HepG2 (cell line): ENCODE measurements at regions not wholly inside any gene's neighbourhood (a gene's known extent, or its start where the extent isn't known, plus 50 kb on each side); places are given as distances from the start of the nearest gene placed in this dataset.

Experiments used
- SMARCC2 ChIP-seq: fragments of 450-650 bp; IDR thresholded peaks from 2 replicates; pipeline ENCODE4 v1.6.1; 2017; ENCODE audit warnings: antibody characterized with exemption, mild to moderate bottlenecking
- XRCC5 ChIP-seq: fragments of 200-400 bp; formaldehyde crosslinking; optimal IDR thresholded peaks from 2 replicates; pipeline ENCODE3; 2017; ENCODE audit warnings: mild to moderate bottlenecking, low read length
- TF ChIP-seq, protein P1 (sequence below): sonication (generic); formaldehyde crosslinking; IDR thresholded peaks from 2 replicates; pipeline ENCODE4 v1.5.0; 2020; ENCODE audit warnings: mild to moderate bottlenecking, missing genetic modification reagents, moderate library complexity

DNA sequence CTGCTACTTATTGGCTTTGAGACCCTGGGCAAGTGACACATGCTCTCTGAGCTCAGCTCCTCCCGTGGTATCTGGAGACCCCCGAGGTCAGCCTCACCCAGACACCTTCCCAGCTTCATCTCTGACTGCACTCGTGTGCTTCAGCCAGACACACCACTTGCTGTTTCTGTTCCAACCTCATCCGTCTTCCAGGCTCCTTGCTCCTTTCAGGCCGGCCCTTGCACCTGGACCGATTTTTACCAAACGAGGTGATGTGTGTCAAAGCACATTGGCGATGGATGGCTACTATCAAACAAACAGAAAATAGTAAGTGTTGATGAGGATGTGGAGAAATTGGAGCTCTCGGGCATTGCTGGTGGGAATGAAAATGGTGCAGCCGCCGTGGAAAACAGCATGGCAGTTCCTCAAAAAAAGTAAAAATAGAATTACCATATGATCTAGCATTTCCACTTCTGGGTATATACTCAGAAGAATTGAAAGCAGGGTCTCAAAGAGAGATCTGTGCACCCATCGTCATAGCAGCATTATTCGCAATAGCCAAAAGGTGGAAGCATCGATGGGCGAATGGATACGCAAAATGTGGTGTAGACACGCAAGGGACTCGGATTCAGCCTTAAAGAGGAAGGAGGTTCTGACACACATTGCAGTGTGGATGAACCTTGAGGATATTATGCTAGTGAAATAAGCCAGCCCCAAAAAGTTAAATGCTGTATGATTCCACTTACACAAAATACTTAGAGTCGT lies 96.1 kb upstream of the IER5L start:
- no peak for TF ChIP-seq XRCC5
- TF ChIP-seq SMARCC2 = no peak
- TF ChIP-seq, protein P1, sequence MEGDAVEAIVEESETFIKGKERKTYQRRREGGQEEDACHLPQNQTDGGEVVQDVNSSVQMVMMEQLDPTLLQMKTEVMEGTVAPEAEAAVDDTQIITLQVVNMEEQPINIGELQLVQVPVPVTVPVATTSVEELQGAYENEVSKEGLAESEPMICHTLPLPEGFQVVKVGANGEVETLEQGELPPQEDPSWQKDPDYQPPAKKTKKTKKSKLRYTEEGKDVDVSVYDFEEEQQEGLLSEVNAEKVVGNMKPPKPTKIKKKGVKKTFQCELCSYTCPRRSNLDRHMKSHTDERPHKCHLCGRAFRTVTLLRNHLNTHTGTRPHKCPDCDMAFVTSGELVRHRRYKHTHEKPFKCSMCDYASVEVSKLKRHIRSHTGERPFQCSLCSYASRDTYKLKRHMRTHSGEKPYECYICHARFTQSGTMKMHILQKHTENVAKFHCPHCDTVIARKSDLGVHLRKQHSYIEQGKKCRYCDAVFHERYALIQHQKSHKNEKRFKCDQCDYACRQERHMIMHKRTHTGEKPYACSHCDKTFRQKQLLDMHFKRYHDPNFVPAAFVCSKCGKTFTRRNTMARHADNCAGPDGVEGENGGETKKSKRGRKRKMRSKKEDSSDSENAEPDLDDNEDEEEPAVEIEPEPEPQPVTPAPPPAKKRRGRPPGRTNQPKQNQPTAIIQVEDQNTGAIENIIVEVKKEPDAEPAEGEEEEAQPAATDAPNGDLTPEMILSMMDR = no peak
